ENCODE measurements at regions not wholly inside any gene's neighbourhood (a gene's known extent, or its start where the extent isn't known, plus 50 kb on each side); places are given as distances from the start of the nearest gene placed in this dataset.

DNA sequence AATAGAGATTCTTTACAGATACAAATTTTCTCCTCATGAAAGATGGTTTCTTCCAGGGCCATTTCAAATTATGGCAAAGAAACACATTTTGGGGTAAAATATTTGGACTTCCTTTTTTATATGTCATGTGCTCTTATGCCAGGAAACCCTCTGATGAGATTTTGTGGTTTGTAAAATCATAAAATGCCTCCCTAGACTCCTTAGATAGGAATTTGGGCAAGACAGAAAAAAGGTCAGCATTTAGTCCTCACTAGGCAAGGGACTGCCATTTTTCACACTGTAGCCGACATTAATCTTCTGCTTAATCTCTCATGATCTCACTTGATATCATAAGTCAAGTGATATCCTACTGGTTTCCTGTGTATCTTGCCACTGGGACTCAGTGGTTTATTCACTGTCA is 286.4 kb downstream of the ARHGAP12 start:
- DNase-seq (ENCODE audit: low read depth) = no peak

DNA sequence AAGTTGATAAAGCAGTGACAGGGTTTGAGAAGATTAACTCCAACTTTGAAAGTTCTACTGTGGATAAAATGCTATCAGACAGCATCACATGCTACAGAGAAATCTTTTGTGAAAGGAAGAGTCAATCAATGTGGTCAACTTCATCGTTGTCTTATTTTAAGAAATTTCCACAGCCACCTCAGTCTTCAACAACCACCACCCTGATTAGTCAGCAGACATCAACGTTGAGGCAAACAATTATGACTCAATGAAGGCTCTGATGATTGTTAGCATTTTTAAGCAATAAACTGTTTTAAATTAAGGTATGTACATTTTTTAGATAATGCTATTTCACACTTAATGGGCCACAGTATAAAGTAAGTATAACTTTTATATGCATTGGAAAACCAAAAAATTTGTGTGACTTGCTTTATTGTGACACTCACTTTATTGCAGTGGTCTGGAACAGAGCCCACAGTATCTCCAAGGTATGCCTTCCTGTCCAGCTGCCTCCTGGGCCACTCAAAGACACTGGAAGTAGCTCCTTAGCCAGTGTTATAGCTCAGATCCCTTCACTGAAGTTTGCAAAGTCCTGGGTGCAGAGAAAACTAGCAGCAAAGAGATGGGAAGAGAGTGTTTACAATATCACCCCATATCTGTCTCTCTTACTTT is 293.1 kb downstream of the ARHGAP12 start:
- DNase-seq (ENCODE audit: low read depth) = no peak

DNA sequence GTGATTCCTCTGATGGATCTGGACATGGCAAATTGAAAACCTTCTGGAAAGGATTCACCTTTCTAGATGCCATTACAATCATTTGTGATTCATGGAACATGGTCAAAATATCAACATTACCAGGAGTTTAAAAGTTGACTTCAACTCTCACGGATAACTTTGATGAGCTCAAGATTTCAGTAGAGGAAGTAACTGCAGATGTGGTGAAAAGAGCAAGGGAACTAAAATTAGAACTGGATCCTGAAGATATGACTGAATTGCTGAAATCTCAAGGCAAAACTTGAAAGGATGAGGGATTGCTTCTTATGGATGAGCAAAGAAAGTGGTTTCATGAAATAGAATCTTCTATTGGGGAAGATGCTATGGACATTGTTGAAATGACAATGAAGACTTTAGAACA is 293.6 kb downstream of the ARHGAP12 start:
- no peak for DNase-seq (ENCODE audit: low read depth)

DNA sequence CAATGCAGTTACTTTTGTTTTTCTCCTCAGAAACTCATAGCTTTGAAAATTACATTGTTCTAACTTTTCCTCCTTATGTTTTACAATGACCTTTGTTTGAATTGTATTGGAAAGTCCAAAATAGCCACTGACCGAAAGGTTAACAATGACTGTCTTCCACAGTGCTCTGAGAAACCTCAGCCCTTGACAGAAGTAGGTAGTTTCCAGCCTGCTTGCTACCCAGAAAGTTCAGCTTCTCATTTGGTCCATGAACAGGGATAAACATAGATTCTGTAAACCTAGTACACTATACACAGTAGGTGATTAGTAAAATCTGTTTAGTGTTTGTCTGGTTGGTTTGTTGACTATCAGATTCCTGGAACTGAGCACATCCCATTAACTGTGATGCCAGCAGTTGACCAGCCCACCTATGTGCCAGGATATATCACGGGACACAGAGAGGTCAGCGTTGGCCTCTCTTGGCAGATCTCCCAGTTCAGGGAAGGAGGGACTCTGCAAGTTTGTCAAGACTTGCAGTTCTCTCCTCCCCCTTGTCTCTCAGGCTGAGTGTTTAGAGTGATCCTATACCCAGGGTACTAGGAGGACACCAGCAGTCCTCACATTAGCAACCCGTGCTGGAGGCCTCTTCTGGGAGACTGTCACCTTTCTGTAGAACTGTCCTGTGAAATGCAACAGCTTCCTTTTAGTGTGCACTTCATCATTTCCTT is 297.6 kb downstream of the ARHGAP12 start:
- DNase-seq (ENCODE audit: low read depth) = no peak

DNA sequence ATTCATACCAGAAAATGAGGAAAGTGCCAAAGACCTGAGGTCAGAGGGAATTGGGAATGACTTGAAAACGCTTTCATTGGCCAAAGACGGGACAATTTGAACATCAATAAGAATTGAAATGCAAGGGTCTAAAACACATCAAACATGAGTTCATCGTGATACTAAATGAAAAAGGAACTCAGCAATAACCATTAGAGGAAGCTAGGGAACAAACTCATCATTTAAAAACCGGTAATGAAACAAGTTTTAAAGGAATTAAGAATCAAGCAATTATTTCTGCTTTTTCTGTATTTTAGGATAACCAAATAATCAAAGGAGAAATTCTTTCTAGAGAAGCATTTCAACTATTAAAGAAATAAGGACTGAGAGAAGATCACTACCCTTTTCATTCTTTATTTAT is 303.1 kb downstream of the ARHGAP12 start:
- DNase-seq (ENCODE audit: low read depth) = no peak

DNA sequence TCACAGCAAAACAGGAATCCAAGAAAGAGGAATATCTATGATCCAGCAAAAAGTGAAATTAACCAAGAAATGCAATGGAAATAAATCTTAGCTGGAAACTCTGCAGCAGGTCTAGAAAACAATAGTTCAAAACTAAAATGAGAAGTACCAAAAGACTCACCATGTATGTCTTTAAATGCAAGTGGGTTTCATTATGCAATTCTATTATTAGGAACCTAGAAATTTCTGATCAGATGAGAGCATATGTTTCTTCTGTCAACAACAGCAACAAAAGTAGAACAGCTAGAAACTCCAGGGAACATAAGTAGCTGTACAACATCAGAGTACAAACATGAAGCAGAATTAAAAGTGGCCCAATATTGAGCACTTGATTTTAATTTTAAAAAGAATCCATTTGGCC is 304.0 kb downstream of the ARHGAP12 start:
- no peak for DNase-seq (ENCODE audit: low read depth)

DNA sequence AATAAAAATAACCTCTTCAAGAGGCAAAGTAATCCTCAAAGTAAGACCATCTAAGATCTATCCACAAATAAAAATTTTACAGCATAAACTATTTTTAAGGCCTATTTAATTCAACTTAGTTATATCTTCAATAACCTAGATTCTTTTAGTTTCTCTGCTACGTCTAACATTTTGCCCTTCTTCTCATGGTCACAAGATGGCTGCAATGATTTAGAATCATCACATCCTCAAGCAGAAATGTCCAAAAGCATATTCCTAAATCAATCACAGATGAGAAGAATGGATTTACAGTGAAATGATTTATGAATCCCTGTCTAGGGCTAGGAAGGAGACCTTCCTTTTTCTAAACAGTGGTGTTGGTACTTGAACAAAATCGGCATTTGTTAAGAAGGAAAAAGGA is 304.7 kb downstream of the ARHGAP12 start:
- no peak for DNase-seq (ENCODE audit: low read depth)

DNA sequence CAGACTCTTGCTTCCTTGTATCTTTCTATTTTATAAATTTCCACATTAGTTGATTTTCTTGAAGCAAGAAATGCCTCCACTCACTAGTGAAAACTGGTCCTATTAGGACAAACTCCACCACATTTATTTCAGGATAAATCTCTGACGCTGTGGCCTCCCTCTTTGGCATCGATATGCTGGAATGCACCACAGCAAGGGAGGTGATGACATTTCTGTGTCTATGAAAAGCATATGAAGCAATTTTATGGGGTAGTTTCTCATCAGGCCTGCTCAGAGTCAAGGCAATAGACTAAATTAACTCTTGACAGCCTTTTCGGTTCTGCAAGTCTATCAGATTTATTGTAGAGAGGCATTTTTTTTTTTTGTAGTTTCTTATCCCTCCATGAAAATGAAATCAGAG is 304.4 kb downstream of the ZEB1 start:
- no peak for DNase-seq (ENCODE audit: low read depth)

DNA sequence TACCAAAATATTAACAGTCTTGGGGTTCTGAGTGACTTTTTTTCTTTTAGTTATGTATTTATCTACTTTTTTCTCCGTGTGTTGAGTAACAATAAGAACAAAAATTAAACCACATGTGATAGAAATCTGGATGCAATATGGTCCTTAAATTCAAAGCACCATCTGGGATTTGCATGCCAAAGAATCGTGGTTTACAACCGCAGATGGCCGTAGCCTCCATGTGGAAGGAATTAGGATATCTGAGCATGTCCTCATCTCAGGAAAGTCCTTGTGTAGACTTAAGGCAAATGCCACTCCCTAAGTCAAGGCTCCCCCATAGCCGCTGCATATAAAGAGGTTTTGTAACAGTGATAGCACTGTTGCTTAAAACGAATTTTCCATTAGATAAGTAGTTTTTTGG is 304.0 kb downstream of the ZEB1 start:
- no peak for DNase-seq (ENCODE audit: low read depth)

DNA sequence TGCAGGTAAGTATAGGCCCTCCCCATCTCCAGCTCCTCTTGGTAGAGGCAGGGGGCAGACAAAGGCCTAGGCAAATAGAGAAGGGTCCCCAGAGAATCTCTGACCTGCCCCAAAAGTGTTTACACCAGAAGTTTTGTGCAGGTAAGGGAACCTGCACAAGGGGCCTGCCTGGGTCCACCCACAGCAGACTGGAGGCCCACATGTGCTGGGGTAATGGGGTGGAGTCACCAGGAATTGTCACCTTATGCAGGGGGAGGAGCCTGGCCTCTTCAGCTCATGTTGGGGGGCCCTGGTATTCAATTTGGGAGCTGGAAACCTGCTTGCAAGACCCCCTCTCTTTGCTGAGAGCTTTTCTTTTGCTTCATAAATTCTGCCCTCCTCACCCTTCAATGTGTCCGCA is 302.7 kb downstream of the ZEB1 start:
- DNase-seq (ENCODE audit: low read depth) = no peak

DNA sequence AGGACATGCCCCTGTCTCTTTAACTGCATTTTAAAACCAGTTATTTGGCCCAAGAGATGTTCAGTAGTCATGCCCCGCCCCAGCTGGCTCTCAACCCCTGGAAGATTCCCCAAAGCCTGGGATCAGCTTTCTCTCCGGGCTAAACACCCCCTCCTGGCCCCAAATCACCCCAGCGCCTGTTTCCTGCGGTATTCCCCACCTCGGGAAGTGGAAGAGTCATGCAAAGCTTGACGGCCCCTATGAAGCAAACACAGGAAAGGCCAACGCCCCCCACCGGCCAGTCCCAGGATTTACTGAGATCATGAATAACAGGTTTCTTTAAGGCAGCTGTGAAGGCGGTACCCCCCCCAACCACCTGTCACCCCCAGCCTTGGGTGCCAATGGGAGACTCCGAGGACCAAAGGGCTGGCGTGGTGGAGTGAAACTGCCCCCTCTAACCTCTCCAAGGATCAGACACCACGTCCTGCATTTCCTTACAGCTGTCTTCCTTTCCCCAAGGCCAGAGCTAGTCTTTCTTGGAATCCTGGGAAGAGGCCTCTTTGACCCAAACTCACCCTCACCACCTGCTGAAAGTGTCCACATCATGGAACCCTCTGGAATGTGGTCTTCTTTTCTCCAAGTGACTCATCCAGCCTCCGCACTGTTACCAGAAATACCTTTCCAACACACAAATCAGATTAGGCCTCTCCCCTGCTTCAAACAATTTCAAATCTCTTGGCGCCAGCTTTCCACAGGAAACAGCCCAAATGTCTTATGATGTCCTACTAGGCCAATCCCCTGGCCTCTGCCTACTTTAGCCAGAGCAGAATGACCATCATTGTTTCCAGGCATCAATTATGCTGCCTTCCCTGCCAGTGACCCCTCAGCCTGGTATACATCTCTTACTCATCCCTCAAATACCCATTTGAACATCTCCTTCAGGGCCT is 301.5 kb downstream of the ZEB1 start:
- DNase-seq (ENCODE audit: low read depth) = no peak

DNA sequence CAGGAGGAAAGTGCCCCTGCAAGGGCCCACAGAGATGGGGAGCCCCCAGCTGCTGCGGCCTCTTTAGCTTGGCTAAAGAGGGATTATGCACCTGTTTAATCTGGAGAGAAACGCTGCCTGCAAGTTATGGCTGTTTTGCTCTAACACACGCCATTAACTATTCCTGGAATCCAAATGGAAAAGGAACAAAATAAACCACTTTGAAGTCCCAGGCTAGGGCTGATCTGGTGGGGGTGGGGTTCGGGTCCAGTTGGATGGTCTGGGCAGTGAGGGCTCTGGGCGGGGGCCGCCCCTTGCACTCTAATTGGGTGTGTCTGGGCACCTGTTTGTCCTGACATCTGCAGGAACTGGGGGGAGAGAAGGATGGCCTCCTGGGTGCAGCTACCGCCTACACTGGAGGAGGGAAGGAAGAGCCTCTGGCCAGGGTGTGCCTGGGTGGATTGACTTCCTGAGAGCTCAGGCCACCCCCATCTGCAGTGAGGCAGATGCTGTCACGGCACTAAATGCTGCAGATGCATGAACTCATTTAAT is 300.6 kb downstream of the ZEB1 start:
- DNase-seq (ENCODE audit: low read depth) = no peak

DNA sequence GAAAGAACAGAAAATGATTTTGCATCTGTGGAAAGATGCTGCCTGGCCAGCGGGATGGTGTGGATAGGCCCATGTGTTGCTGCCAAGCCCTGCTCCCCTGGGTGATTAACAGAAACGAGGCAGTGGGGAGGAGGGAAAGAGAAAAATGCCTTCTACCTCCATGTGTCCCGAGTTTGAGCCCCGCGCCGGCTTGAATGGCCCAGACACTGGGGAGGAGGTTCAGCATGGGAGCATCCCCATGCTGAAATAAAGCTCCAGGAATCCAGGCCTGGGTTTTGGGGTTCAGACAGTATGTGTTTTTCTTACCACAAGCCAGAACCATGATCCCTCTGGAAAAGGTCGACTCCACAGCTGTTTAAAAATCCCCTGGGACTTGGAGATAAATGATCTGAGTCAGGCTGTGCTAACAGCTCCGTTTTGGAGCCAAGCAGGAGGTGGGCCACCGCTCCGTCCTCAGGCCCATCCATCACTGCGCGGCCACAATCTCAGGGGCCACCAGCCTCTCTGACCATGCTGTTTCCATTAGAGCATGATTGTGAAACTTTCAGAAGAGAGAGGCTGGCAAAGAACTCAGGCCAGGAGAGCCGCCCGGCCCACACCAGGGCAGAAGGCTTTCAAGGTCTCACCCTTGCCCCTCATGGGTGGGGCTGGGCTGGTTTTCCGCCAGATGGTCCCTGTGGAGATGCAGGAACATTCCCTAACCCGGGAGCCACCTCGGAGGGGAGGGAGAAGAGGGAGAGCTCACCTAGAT is 299.7 kb downstream of the ZEB1 start:
- no peak for DNase-seq (ENCODE audit: low read depth)

DNA sequence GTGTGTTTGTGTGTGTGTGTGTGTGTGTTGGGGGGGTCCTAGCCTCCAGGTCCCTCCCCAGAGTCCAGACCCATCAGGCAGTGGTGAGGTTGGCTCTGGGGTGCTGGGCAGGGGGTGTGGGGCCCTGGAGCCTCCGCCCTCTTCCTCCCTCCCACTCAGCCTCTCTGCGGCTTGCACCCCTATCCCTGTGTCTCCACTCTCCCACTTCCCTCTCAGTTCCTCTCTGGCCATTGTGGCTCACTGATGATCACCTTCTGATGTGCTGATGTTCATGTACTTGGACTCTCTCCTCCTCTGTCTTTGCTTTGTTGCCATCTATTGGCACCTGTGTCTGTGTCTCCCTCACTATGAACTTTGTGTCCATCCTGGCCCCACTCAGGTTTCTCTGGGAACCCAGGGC is 298.7 kb downstream of the ZEB1 start:
- DNase-seq (ENCODE audit: low read depth) = no peak

DNA sequence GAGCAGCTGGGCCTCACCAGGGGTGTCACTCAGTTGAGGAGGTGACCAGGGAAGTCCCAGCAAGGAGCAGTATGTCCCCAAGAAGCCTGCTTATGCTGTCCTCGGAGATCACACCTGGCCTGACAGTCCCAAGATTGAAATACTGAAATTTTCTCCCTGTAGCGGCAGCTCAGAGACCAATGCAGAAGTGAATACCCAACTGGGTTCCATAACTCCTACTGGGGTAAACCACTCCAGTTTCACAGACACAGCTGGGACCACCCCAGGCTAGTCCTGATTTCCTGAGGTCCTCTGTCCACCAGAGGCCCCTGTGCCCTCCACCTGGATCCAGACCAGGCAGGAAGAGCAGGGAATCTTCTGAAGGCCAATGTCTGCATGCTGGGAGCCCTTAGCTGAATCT is 298.1 kb downstream of the ZEB1 start:
- no peak for DNase-seq (ENCODE audit: low read depth)

DNA sequence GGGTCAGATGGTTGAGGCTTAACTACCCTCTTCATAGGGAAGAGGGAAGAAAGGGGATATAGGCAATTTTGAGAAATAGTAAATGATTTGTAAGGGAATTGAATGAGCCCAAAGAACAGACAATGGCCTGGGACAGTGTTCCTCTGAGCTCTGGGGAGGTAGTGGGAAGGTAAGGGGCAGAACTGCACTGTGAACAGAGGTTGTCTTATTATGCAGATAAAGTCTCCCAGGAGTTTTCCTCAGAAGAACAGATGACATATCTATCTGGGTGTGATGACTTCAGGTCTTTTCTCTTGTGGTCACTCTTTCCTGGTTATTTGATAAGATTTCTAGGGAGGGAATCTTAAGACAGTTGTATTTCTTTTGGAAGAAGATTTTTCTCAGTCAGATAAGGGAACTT is 296.1 kb downstream of the ZEB1 start:
- DNase-seq (ENCODE audit: low read depth) = no peak

DNA sequence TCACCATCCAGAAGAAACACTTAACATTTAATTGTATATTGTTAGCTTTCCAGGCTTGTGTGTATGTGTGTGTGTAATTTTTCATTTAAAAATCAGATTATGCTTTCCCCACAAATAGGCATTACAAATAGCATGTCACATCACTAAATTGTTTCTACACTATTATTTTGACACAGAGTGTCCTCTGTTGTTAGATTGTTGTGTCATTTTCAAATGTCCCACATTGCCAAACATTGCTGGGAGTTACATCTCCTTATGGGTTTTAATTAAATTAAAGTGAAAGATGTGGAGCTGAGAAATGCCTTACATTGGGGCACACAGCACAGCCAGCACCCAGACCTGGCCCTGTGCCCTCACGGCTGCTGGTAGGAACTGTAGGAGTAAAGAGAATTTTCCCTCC is 295.6 kb downstream of the ZEB1 start:
- no peak for DNase-seq (ENCODE audit: low read depth)

DNA sequence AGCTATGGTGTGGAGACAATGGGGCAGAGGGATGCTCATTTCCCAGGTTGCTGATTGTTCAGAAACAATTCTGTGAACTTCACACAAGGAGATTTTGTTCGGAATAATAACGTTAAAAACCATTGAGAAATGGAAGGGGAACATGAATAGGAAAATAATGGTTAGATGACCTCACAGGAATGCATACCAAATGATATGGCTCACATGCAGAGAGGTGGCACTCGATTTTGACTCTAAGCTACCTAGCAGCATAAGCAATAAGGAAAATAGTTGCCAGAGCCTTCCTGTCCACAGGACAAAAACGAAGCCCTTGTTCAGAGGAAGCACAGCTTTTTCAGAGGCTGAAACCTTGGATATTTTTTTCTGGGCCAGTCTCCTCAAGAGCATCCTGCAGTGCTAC is 293.1 kb downstream of the ZEB1 start:
- no peak for DNase-seq (ENCODE audit: low read depth)

DNA sequence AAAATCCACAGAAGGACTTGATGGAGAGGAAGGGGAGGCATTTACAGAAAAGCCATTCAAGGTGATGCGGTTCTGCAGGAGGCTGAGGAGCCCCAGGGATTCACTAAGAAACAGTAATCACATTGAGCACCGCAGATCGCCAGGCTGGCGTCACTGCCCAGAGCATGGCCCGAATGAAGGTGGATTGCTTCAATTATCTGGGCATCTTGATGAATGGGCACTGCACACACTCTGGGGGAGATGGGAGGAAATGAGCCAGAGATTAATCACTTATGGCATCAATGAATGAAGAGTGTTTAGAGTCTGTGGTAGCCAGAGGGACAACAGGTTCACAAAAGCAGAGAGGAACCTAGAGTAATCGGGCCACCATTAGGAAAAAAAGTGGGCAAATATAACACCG is 292.1 kb downstream of the ZEB1 start:
- DNase-seq (ENCODE audit: low read depth) = no peak

DNA sequence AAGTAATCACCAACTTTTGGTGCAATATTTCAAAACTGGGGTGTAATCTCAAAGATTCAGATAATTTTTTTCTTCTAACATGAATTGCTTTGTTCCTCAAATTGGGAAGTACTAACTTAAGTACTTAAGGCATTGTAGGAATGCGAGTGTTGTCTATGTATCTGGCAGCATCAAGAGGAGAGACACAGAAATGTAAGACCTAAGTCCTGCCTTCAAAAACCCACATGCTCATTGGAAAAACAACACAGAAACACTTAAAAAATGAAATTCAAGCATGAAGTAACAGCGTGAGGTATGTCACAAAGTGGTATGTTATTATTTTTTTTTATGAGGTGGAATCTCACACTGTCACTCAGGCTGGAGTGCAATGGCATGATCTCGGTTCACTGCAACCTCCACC is 288.5 kb downstream of the ZEB1 start:
- DNase-seq (ENCODE audit: low read depth) = no peak

DNA sequence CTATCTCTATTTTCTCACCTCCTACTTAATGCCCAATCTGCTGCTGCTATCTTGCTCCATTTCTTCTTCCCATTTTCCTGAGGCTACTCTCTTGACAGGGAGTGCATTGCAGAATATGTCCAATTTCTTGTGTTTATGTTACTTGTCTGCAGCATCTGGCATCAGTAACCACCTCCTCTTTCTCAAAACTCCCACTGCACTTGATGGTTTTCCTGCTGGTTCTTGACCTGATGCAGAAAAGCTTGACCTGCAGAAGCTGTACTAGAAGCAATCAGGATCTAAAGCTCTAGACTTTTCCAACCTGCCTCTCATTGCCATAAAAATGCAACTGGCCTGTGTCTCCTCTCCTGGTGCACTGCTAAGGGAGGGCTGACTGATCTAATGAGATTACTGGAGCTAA is 287.8 kb downstream of the ZEB1 start:
- DNase-seq (ENCODE audit: low read depth) = no peak

DNA sequence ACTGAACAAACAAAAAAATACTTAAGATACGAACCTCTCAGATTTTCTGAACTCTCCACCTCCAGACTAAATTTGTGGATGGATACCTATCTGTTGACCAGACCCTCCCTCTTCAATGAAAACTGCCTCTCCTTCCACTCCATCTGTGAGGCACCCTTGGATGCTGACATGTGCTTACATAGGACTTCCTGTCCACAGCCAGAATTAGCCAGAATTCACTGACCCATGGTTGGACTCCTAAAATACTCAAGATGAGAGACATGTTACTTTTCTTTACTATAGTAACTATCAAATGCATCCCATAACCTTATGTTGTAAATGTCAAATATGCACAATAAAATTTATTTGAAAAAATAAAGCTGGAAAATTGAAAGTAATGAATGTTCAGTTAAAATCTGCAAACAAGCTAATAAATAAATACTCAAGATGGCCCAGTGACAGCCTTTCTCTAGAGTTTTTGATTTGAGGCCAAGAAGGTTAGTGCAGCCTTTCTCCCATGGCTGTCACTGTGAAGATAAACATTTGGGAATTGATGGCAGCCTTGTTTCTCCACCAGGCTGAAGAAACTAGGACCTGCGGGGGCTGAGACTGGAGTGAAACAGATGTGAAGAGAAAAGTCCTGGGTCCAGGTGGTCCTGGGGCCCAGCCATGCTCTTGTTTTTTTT is 287.0 kb downstream of the ZEB1 start:
- DNase-seq (ENCODE audit: low read depth) = no peak
